ENCODE measurements at regions not wholly inside any gene's neighbourhood (a gene's known extent, or its start where the extent isn't known, plus 50 kb on each side); places are given as distances from the start of the nearest gene placed in this dataset.

- Histone ChIP-seq H3K36me3 (ENCODE audit: control insufficient read depth, insufficient read depth, low read length) (no peaks in the 10 kb centered on the region), H3K9me3 (ENCODE audit: control insufficient read depth, low read length) (no peaks in the 10 kb centered on the region), H2AFZ (no peak overlapping the region), H3K27ac (no peak overlapping the region), H3K27me3 (ENCODE audit: control insufficient read depth, insufficient read depth, low read length) (no peaks in the 10 kb centered on the region), H3K9ac (no peak overlapping the region), H3K4me3 (ENCODE audit: low read depth, low read length) (no peak overlapping the region), H3K4me2 (ENCODE audit: low read length) (no peak overlapping the region), H3K4me1 (no peaks in the 10 kb centered on the region), H3K79me2 (no peaks in the 10 kb centered on the region)
- TF ChIP-seq CTCF (IDR thresholded peaks at IDR 0.05) = no peak
These were observed 236.8 kb downstream of the TUSC7 start for GRCh38 chr3:116946376-116946775.

- Histone ChIP-seq H3K9me3 (ENCODE audit: control insufficient read depth, low read length) (no peaks in the 10 kb centered on the region), H3K79me2 (no peaks in the 10 kb centered on the region), H2AFZ (no peak overlapping the region), H3K4me2 (ENCODE audit: low read length) (no peak overlapping the region), H3K36me3 (ENCODE audit: control insufficient read depth, insufficient read depth, low read length) (no peaks in the 10 kb centered on the region), H3K4me3 (ENCODE audit: low read depth, low read length) (no peak overlapping the region), H3K9ac (no peak overlapping the region), H3K27me3 (ENCODE audit: control insufficient read depth, insufficient read depth, low read length) (no peaks in the 10 kb centered on the region), H3K27ac (no peak overlapping the region), H3K4me1 (no peaks in the 10 kb centered on the region)
- TF ChIP-seq CTCF (IDR thresholded peaks at IDR 0.05) = no peak
These were observed 237.6 kb downstream of the TUSC7 start for GRCh38 chr3:116947148-116947547.

- Histone ChIP-seq H3K27me3 (ENCODE audit: control insufficient read depth, insufficient read depth, low read length) (no peaks in the 10 kb centered on the region), H3K4me2 (ENCODE audit: low read length) (no peak overlapping the region), H2AFZ (no peak overlapping the region), H3K79me2 (no peaks in the 10 kb centered on the region), H3K4me1 (no peaks in the 10 kb centered on the region), H3K9ac (no peak overlapping the region), H3K9me3 (ENCODE audit: control insufficient read depth, low read length) (no peaks in the 10 kb centered on the region), H3K27ac (no peak overlapping the region), H3K4me3 (ENCODE audit: low read depth, low read length) (no peak overlapping the region), H3K36me3 (ENCODE audit: control insufficient read depth, insufficient read depth, low read length) (no peaks in the 10 kb centered on the region)
- no peak for TF ChIP-seq CTCF (IDR thresholded peaks at IDR 0.05)
These were observed 238.2 kb downstream of the TUSC7 start for GRCh38 chr3:116947809-116948208.

- no peak overlapping the region for H3K4me3 ChIP-seq (ENCODE audit: low read depth, low read length)
These were observed 240.9 kb downstream of the TUSC7 start for GRCh38 chr3:116950301-116951055.

More at GRCh38 chr3:116950301-116951055, 240.9 kb downstream of the TUSC7 start:
- H3K4me1 ChIP-seq = no peaks in the 10 kb centered on the region
- H3K27ac ChIP-seq = no peak overlapping the region
- H3K9me3 ChIP-seq (ENCODE audit: control insufficient read depth, low read length) = no peaks in the 10 kb centered on the region
- no peak overlapping the region for H2AFZ ChIP-seq
- H3K4me2 ChIP-seq (ENCODE audit: low read length) = no peak overlapping the region
- TF ChIP-seq CTCF (IDR thresholded peaks at IDR 0.05) = no peak
- no peaks in the 10 kb centered on the region for H3K36me3 ChIP-seq (ENCODE audit: control insufficient read depth, insufficient read depth, low read length)
- no peak overlapping the region for H3K9ac ChIP-seq
- H3K27me3 ChIP-seq (ENCODE audit: control insufficient read depth, insufficient read depth, low read length) = no peaks in the 10 kb centered on the region
- no peaks in the 10 kb centered on the region for H3K79me2 ChIP-seq

All from parathyroid adenoma (tissue), 2 donors.